Type B pancreatic cell (in vitro differentiated cells): ENCODE measurements at regions not wholly inside any gene's neighbourhood (a gene's known extent, or its start where the extent isn't known, plus 50 kb on each side); places are given as distances from the start of the nearest gene placed in this dataset.

Experiments
- DNase-seq: peaks from one replicate; pipeline ENCODE4 v3.0.0; 2021; ENCODE audit warnings: mixed read lengths; ENCODE audit not compliant: unreplicated experiment; ENCODE audit errors: extremely low spot score
- H3K27ac Mint-ChIP-seq: 2 replicates; pipeline ENCODE4 v1.8.0; 2021; ENCODE audit warnings: mild to moderate bottlenecking, mixed read lengths
- H3K27me3 Mint-ChIP-seq: 2 replicates; pipeline ENCODE4 v1.8.0; 2021; ENCODE audit warnings: mixed read lengths
- H3K36me3 Mint-ChIP-seq: 2 replicates; pipeline ENCODE4 v1.8.0; 2021; ENCODE audit warnings: mixed read lengths
- H3K4me1 Mint-ChIP-seq: one replicate; pipeline ENCODE4 v1.8.0; 2021; ENCODE audit warnings: mixed read lengths; ENCODE audit not compliant: unreplicated experiment
- H3K4me3 Mint-ChIP-seq: 2 replicates; pipeline ENCODE4 v1.8.0; 2021; ENCODE audit warnings: mild to moderate bottlenecking, mixed read lengths
- H3K9me3 Mint-ChIP-seq: 2 replicates; pipeline ENCODE4 v1.8.0; 2021; ENCODE audit warnings: mixed read lengths
- CTCF ChIP-seq: fragments of 200-600 bp; sonication (generic); conservative IDR thresholded peaks from 2 replicates; pipeline ENCODE4 v1.5.0; 2021; ENCODE audit warnings: antibody characterized with exemption, mild to moderate bottlenecking

GRCh38 chr2:12795851-12796250, 79.1 kb downstream of the TRIB2 start:
- H3K27me3 Mint-ChIP-seq: no peaks in the 10 kb centered on the region
- no peak for DNase-seq
- H3K9me3 Mint-ChIP-seq: peaks cover 5% of the 10 kb centered on the region
- H3K36me3 Mint-ChIP-seq: no peaks in the 10 kb centered on the region
- no peak overlapping the region for H3K27ac Mint-ChIP-seq
- no peak overlapping the region for H3K4me3 Mint-ChIP-seq
- no peak for TF ChIP-seq CTCF
- peaks cover 15% of the 10 kb centered on the region for H3K4me1 Mint-ChIP-seq

GRCh38 chr2:12796657-12797056, 79.9 kb downstream of the TRIB2 start:
- no peak overlapping the region for H3K27ac Mint-ChIP-seq
- no peaks in the 10 kb centered on the region for H3K27me3 Mint-ChIP-seq
- H3K9me3 Mint-ChIP-seq: peaks cover 11% of the 10 kb centered on the region
- no peak for DNase-seq
- H3K4me3 Mint-ChIP-seq: no peak overlapping the region
- TF ChIP-seq CTCF: no peak
- peaks cover 15% of the 10 kb centered on the region for H3K4me1 Mint-ChIP-seq
- no peaks in the 10 kb centered on the region for H3K36me3 Mint-ChIP-seq

- TF ChIP-seq CTCF: no peak
- peaks cover 16% of the 10 kb centered on the region for H3K9me3 Mint-ChIP-seq
- no peak overlapping the region for H3K27ac Mint-ChIP-seq
Measured at GRCh38 chr2:12797815-12798214, 81.1 kb downstream of the TRIB2 start.

GRCh38 chr2:12803607-12804006, 86.9 kb downstream of the TRIB2 start:
- H3K4me1 Mint-ChIP-seq: peaks cover 9% of the 10 kb centered on the region
- no peak overlapping the region for H3K4me3 Mint-ChIP-seq
- H3K36me3 Mint-ChIP-seq: no peaks in the 10 kb centered on the region
- H3K27ac Mint-ChIP-seq: no peak overlapping the region
- DNase-seq: no peak
- H3K9me3 Mint-ChIP-seq: peaks cover 16% of the 10 kb centered on the region
- no peak for TF ChIP-seq CTCF
- no peaks in the 10 kb centered on the region for H3K27me3 Mint-ChIP-seq

More at GRCh38 chr2:12797815-12798214, 81.1 kb downstream of the TRIB2 start:
- H3K4me3 Mint-ChIP-seq: no peak overlapping the region
- no peaks in the 10 kb centered on the region for H3K27me3 Mint-ChIP-seq
- H3K4me1 Mint-ChIP-seq: peaks cover 15% of the 10 kb centered on the region
- H3K36me3 Mint-ChIP-seq: no peaks in the 10 kb centered on the region
- no peak for DNase-seq

- H3K9me3 Mint-ChIP-seq: peaks cover 16% of the 10 kb centered on the region
- no peaks in the 10 kb centered on the region for H3K27me3 Mint-ChIP-seq
- peaks cover 11% of the 10 kb centered on the region for H3K4me1 Mint-ChIP-seq
- TF ChIP-seq CTCF: no peak
- no peak overlapping the region for H3K4me3 Mint-ChIP-seq
- DNase-seq: no peak
- no peaks in the 10 kb centered on the region for H3K36me3 Mint-ChIP-seq
- H3K27ac Mint-ChIP-seq: no peak overlapping the region
Measured at GRCh38 chr2:12804091-12804856, 87.5 kb downstream of the TRIB2 start.
